NCI-H524 (cell line): ENCODE measurements at regions not wholly inside any gene's neighbourhood (a gene's known extent, or its start where the extent isn't known, plus 50 kb on each side); places are given as distances from the start of the nearest gene placed in this dataset.

Experiments used
- DNase-seq, 2 experiments: peaks; one replicate each; lab custom pipeline; 2025; lab: John Stamatoyannopoulos, UW

DNA sequence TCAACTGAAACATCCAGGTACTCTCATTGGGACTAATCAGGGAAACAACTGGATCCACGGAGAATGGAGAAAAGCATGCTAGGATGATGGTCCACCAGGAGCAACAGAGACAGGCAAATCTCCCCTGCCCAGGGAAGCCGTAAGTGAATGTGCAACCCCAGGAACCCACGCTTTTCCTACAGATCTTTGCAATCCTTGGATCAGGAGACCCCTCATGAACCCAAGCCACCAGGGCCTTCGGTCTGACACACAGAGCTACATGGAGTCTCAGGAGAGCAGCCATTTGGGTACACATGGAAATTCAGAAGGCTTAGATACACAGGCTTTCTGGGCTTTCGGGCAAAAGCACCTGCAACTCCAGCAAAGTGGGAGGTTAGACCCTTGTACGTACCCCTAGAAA is 122.1 kb upstream of the PTCHD4 start:
- DNase-seq, result no peak

DNA sequence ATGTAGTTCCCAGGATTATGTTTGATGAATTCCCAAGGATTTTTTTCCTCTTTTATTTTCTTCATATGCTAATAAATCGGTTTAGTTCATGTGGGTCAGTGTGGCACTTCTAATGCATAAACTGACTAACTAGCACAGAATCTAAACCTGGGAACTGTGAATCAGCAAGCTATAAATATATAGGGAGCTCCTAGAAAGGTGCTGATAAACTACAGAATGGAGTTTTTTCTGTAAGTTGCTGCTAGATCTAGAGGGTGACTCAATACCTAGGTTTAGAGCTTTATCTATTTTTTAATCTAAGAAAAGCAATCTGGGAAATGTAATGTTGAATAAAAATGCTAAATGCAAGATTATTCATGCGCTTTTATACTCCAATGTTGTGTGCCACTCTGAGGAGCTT is 118.8 kb upstream of the PTCHD4 start:
- no peak for DNase-seq

DNA sequence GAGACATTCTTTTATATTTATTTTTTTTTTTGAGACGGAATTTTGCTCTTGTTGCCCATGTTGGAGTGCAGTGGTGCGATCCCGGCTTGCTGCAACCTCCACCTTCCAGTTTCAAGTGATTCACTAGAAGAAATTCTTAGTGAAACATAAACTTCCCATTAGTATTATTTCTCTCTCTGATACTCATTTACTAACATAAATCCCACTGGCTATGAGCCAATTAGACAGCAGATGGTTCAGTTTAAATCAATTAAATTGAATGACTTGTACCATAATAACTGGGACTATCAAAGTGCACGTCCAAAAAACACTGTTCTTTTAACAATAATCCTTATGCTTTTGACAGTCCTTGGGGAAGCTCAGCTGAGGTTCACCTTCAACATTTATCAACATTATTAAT is 111.2 kb upstream of the PTCHD4 start:
- DNase-seq, result peak in 1 of 2 experiments; percentile 39

DNA sequence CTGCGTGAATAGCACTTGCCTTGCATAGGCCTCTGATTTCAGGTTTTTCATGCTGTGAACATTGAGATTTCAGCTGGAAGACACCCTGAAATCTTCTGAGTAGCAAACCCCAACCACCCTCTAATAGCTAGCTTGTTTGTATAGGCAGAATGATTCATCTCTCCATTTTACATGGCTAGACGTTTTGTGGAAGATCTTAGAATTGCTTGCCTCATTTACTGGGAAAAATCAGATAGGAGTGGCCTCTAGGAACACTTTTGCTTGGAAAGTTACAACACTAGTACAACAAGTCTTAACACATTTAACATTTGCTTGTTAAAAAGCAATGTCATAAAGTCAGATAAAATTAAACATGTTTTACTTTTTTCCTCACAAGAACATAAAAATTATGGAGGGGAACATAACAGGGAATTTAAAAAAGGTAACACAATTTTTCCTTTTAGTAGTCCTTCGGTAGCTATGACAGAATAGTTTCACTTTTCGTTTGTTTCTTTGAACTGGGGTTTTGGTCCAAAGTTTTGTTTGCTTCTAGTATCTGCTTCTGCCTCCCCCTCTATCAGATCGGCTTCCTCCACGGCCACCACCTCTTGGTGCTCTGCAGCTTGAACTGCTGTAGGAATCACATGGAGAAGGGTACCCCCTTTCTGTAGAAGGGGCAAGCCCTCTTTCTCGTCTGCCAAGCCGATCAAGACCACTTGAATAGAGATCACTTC is 102.2 kb upstream of the PTCHD4 start:
- DNase-seq, result no peak

DNA sequence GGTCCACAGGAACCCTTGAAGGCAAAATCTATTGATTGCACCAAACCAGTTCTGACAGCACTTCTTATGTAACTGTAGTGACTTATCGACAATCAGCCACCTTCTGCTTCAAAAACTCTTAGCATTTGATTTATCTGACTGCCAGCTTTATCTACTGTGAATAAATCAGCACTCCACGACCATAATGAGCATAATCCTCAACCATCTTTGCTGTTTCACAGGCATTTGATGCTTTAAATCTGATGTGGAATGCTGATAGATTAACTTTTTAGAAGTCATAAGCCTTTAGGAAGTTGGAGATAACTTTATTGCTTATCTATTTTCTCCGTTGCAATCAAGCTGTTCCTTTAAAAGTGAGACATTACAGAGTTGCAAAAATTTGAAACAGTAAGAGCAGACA is 101.5 kb upstream of the PTCHD4 start:
- DNase-seq, result no peak

DNA sequence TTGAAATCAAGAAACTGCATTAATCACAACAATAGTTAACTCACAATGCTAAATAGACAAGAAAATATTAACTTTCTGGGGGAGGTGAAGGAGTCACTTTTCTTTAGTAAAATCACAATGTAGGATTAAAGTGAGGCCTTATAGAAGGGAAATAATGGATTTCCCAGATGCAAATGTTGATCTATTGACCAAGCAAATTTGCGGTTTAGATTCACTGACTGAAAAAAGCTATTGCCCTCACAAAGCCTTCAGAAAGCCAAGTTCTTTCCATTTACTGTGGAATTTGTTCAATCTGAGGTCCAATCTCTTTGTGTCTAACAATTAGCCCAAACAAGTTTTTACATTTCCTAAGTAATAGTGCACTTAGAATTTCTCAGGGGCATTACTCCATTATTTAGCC is 95.1 kb upstream of the PTCHD4 start:
- no peak for DNase-seq

DNA sequence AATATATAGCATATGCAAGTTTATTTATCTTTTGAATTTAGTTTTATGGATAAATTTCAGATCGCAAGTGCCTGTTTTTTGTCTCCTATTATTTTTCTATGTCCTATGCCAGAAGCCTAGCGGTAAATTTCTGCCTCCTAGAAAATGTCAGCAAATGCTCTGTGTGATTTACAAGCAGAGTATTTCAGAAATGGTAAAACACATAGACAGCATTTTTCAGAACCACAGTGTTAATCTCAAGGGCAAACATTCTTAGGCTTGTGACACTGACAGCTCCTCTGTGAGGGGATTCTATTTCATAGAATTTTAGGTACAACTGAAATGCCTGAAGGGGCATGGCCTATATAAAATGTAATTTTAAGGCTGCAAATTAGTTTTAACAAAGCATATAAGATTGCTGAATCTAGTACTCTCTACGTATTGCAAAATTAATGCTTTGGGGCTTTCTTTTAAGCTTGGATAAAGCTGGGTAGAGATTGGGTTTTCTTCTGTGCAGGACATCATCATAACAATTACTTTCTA is 89.9 kb upstream of the PTCHD4 start:
- no peak for DNase-seq

DNA sequence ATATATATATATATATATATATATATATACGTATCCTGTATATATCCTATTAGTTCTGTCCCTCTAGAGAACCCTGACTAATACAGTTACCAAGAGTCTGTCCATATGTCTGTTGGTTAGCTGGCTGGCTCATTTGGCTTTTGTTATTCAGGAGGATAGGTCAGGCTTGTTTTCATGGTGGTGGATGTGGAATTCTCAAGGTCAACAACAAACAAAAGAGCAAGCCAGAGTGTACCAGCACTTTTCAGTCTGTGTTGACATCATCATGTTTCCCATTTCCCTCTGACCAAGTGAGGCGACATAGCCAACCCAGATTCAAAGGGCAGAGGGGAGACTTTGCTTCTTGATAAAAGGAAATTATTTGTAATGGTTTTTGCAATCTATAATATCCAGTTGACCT is 88.5 kb upstream of the PTCHD4 start:
- no peak for DNase-seq

DNA sequence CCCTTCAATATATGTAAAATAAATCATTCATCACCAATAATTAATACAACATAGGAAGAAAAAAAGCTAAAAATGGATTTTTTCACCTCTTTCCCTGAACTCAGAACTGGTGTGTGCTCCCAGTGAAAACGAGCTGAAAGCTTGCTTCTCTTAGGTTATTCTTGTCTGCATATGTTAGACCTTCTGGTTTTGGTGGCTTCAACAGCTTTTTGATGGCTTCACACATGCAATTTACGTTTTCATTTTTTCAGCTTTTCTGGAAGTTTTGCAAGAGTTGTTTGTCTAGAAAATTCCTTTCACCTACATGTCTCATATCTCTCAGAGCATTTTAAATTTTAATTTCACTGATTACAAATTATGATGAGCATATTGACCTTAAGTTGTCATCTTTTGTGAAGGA is 86.9 kb upstream of the PTCHD4 start:
- DNase-seq, result no peak

DNA sequence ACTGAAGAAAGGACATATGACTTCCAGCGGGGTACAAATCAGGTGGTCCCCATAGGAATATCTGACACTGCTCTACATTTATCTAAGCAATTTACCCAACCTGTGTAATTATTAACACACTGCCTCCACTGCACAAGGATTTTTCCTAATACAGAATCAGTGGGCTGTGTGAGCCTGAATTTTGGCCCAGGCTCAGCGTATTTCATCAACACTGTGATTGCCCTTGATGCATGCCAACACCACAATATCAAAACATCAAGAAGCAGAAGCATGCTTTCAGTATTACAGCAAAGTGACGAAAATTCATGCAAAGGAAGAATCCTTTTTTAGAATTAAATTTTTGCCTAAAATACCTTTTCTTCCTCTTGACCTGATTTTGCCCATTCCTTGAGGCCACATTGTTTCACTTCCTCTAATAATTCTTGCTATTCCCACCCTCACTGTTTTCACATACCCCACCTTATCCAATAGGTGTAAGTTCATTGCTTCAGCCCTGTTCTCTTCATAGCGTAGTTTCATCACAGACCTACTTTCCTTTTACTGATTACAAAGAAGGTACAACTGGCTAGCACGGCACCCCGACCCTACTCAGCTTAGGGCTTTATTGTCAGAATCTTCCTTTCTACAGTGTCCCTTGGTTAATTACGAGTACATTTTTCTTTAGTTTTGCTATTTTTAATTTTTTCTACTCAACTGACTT is 83.7 kb upstream of the PTCHD4 start:
- DNase-seq, result no peak

DNA sequence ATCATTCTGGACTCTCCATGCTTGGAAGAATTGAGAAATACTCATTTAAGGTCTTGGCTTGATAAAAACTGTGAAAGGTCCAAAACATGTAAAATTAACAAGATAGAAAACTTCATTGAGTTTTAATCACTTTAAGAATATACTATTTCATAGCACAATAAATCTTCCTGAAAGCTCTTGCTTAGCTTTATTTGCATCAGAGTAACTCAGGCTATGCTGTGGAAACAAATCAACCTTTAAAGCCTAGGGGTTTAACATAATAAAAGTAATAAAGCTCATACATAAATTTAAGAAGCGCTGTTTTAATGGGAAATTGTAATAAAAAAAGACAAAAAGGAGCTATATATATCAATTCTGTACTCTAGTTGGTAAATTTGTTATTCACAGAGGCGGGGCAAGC is 77.2 kb upstream of the PTCHD4 start:
- DNase-seq, result no peak

DNA sequence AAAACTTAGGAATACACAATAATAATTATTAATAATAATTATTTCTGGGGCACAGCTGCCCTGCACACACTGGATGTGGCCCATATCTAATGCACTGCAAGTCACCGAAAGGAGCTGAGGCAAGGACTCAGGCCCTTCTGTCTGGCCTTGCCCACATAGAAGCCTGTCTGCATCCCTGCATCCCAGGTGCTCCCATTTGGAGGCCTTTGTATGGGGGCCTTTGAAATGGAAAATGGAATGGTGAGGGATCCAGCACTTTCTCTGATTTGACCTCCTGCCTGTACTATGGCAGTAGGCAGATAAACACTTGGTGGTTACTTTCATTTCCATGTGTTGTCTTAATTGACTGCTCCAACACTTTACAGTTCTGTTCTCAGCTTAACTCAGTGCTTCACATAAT is 75.7 kb upstream of the PTCHD4 start:
- DNase-seq, result no peak

DNA sequence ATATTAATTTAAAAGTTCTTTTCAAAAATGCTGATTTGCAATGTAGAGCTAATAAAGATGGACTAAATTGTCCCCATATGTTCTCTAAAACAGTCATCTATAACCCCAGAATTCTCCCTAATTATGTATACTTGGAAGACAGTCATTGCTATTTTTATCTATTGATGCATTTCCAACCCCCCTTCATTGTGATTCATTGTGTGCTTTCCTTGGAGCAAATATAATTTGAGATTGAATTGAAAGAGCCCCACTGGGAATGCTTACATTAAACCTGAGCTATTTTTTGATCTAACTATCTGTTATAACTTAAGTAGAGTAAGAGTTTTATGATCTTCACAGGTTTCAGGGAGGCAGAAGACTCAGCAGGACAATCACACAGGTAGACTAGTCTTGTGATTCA is 73.7 kb upstream of the PTCHD4 start:
- DNase-seq, result no peak

DNA sequence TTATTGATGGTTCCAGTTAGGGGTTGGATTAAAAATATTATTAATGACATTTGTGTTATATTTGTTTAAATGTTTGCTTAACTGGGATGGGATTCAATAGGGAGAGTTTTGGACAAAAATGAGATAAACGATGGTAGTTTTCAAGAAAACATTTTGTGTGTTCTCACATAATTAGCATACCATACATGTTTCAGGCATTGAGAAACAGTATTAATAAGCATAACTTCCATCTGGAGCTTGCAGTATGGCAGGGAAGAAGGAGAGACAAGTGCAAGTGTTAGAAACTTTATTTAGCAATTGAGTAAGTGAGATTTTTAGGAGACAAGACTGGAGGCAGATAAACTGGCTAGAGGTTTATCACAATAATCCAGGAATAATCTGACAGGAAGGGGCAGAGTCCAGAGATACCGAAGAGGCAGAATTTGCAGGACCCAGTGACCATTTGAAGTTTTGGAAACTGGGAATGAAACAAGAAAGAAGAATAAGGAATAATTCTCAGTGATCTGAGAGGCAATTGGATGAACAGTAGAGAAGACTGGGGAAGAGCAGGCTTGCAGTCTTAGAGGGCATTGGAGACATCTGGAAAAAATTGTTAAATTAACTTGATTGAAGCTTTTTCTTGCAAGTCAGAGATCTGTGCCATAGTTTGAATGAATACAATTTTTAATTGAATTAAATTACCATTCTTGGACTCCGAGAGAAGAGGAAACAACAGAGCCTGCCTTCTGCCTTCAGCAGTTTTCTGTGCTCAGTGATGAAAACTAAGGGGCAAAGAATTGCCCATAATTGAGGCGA is 73.0 kb upstream of the PTCHD4 start:
- no peak for DNase-seq

DNA sequence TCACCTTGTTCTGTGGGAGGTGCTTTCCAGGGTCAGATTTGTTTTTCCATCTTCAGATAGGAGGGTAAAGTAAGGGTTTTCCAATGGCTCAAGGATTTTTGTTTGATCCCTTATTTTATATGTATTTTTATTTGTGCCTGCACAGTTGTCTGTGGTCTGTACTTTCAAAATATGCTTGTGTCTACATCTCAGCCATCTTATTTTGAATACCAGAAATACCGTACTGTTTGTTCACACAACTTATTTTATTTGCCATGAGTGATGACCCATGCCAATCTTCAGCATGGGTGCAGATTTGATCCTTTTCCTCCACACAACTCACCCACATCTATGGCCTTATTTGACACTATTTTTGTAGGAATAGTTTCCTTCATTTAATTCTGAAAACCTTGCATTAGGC is 72.2 kb upstream of the PTCHD4 start:
- DNase-seq, result no peak

DNA sequence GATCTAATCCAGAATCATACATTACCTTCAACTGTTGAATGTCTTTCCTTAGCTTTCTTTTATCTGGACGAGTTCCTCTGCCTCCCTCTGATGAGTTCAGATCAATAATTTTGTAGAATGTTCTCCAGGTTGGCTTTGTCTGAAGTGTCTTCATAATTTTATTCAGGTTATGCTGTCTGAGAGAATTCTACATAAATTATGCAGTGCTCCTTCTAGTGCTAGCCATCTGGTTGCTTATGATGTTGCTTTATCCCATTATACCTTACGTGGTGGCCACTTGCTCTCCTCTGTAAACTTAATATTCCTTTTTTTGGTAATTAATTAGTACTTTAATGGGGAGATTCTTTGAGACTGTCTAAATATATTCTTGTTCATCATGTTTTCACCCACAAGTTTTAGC is 67.7 kb upstream of the PTCHD4 start:
- DNase-seq, result no peak

DNA sequence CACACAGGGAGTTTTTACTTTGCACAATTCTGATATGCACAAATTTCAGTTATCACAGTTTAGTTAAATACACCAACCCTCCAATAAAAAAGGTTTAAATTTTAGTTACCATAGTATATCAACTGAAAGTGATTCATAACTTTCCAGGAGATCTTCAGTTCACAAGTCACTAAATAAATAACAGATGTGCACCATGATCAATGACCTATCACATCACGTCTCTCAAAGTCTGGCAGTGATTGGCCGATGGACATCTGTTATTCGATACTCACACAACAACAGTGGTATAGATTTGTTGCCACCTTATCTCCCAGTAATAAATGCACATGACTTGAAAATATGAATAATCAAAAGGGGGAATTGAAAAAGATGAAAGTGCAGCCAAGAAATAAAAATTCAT is 66.8 kb upstream of the PTCHD4 start:
- DNase-seq, result no peak

DNA sequence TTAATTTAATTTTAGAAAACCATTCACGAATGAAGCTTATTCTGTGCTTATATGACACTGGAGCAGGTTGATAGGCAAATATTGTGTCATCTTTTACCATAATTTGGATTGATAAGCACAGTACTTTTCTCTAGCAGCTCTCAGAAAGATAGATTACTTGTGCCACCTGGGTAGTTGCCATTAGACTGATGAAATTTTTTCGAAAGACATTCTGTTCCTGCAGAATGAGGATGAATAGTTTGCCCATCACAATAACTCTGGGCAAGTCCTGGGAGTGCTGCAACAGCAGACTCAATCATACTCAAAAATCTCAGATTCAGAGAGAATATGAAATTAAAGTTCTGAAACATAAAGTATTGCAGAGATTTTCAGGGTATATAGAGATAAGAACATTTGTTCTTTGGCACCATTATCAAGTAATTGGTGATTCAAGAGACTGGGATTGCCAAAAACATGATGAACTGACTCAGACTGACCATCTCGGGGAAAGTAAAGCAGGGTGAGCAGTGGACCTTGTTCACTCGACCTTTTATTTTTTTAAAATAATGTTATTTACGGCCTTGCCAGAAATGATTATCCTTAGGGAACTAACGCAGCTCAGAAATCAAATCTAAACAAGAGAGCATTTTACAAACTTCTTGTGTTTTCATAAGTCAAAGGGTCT is 65.8 kb upstream of the PTCHD4 start:
- DNase-seq, result no peak

DNA sequence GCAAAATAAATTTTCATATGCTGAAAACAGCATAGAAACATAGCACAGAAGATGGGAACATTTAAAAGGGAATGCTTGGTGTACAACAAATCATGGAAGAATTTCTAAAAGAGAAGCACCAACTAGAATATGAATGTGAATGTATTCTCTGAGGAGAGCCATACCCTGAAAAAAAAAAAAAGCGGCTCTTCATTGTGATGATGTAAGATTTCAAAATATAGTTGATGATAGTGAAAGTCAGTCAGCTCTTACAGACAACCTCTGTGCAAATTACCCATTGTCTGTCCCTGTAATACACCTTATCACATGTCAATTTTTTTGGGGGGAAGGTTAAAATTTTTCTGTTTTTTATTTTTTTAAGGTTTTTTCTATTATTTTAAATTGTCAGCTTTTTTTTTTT is 58.6 kb upstream of the PTCHD4 start:
- no peak for DNase-seq
